Medulla oblongata (tissue), 1 donor: ENCODE measurements at regions not wholly inside any gene's neighbourhood (a gene's known extent, or its start where the extent isn't known, plus 50 kb on each side); places are given as distances from the start of the nearest gene placed in this dataset.
A peak's percentile ranks its signal among the peaks of the same experiment; 100 is the strongest.

Source experiments
- DNase-seq: peaks from one replicate; pipeline ENCODE4 v3.0.0-alpha.2; 2015; ENCODE audit errors: extremely low spot score

- no peak for DNase-seq
Measured at GRCh38 chr13:91157273-91158016, 190.0 kb upstream of the MIR17HG start.

GRCh38 chr13:91158017-91158395 is 189.5 kb upstream of the MIR17HG start:
- no peak for DNase-seq

GRCh38 chr13:91162180-91162579 is 185.3 kb upstream of the MIR17HG start:
- DNase-seq: no peak

- no peak for DNase-seq
Measured at GRCh38 chr13:91162589-91162988, 184.9 kb upstream of the MIR17HG start.

GRCh38 chr13:91165758-91166157 is 181.7 kb upstream of the MIR17HG start:
- no peak for DNase-seq

GRCh38 chr13:91166714-91167511 is 180.6 kb upstream of the MIR17HG start:
- no peak for DNase-seq

- no peak for DNase-seq
Measured at GRCh38 chr13:91167706-91168385, 179.6 kb upstream of the MIR17HG start.

GRCh38 chr13:91168386-91168711 is 179.1 kb upstream of the MIR17HG start:
- DNase-seq: no peak

- DNase-seq: no peak
Measured at GRCh38 chr13:91169321-91170050, 178.0 kb upstream of the MIR17HG start.

GRCh38 chr13:91172160-91172559 is 175.3 kb upstream of the MIR17HG start:
- no peak for DNase-seq

GRCh38 chr13:91174886-91175501 is 172.5 kb upstream of the MIR17HG start:
- no peak for DNase-seq

GRCh38 chr13:91178099-91178498 is 169.4 kb upstream of the MIR17HG start:
- no peak for DNase-seq

GRCh38 chr13:91181892-91182291 is 165.6 kb upstream of the MIR17HG start:
- no peak for DNase-seq

GRCh38 chr13:91184244-91184926 is 163.1 kb upstream of the MIR17HG start:
- DNase-seq: no peak

GRCh38 chr13:91185294-91185863 is 162.1 kb upstream of the MIR17HG start:
- peak; percentile 64 for DNase-seq

GRCh38 chr13:91187522-91187921 is 160.0 kb upstream of the MIR17HG start:
- no peak for DNase-seq

- DNase-seq: no peak
Measured at GRCh38 chr13:91189506-91189905, 158.0 kb upstream of the MIR17HG start.

GRCh38 chr13:91193358-91193757 is 154.1 kb upstream of the MIR17HG start:
- DNase-seq: no peak

GRCh38 chr13:91195789-91196188 is 151.7 kb upstream of the MIR17HG start:
- DNase-seq: no peak

- DNase-seq: no peak
Measured at GRCh38 chr13:91196958-91197357, 150.5 kb upstream of the MIR17HG start.

- no peak for DNase-seq
Measured at GRCh38 chr13:91199866-91200265, 147.6 kb upstream of the MIR17HG start.
